H1 (cell line): ENCODE measurements at regions not wholly inside any gene's neighbourhood (a gene's known extent, or its start where the extent isn't known, plus 50 kb on each side); places are given as distances from the start of the nearest gene placed in this dataset.

Experiments
- CTCF ChIA-PET: fragments of 300-600 bp; sonication (Branson Sonifier 250); formaldehyde crosslinking; loops from one replicate; lab custom pipeline; 2021; ENCODE audit not compliant: partially characterized antibody; lab: Charles Lee
- POLR2A ChIA-PET: fragments of 300-600 bp; sonication (Branson Sonifier 250); formaldehyde crosslinking; loops from one replicate; lab custom pipeline; 2021; ENCODE audit warnings: inconsistent platforms; ENCODE audit not compliant: partially characterized antibody; lab: Charles Lee
- DNase-seq, 2 experiments: peaks; one replicate each; pipeline versions ENCODE4 v3.0.0 to v3.0.0-alpha.2; 2010 to 2022; ENCODE audit warnings: low spot score in 2 of 2, low read depth in 1 of 2, mixed read lengths in 1 of 2
- FAIRE-seq: peaks from 2 replicates; lab custom pipeline; 2011; peaks lifted over from hg19 to GRCh38; lab: Jason Lieb, UNC
- H2AFZ ChIP-seq: 2 replicates; pipeline ENCODE4 v1.8.1; 2012; ENCODE audit warnings: low read length, inconsistent platforms
- H2AK5ac ChIP-seq: 2 replicates; pipeline ENCODE4 v1.6.1; 2013; ENCODE audit warnings: low read depth, low read length
- H2BK120ac ChIP-seq: replicated peaks from 2 replicates; pipeline ENCODE3; 2013; ENCODE audit warnings: low read depth, low read length, inconsistent platforms
- H2BK12ac ChIP-seq: 2 replicates; pipeline ENCODE4 v1.6.1; 2013; ENCODE audit warnings: low read depth, low read length
- H2BK15ac ChIP-seq: 2 replicates; pipeline ENCODE4 v1.6.1; 2013; ENCODE audit warnings: low read length
- H2BK20ac ChIP-seq: 2 replicates; pipeline ENCODE4 v1.6.1; 2013; ENCODE audit warnings: low read length
- H2BK5ac ChIP-seq: 2 replicates; pipeline ENCODE4 v1.6.1; 2013; ENCODE audit warnings: low read depth, low read length
- H3K14ac ChIP-seq: 2 replicates; pipeline ENCODE4 v1.6.1; 2013; ENCODE audit warnings: inconsistent platforms; ENCODE audit not compliant: insufficient read length
- H3K18ac ChIP-seq: 2 replicates; pipeline ENCODE4 v1.6.1; 2013; ENCODE audit warnings: low read length; ENCODE audit errors: extremely low read depth
- H3K23ac ChIP-seq: 2 replicates; pipeline ENCODE4 v1.6.1; 2013; ENCODE audit warnings: inconsistent platforms; ENCODE audit not compliant: insufficient read length
- H3K23me2 ChIP-seq: 2 replicates; pipeline ENCODE4 v1.6.1; 2013; ENCODE audit warnings: low read depth, low read length
- H3K27ac ChIP-seq: 2 replicates; pipeline ENCODE4 v1.6.1; 2011; ENCODE audit warnings: low read depth, low read length, inconsistent platforms
- H3K27me3 ChIP-seq, 4 experiments: replicated peaks in 1 of 4; 1 replicate in 1 of 4; 2 replicates in 3 of 4; pipeline versions ENCODE4 v1.6.1 to v1.8.1; 2011 to 2013; ENCODE audit warnings: low read length in 3 of 4, mild to moderate bottlenecking in 3 of 4, inconsistent platforms in 2 of 4, mixed read lengths in 2 of 4, moderate library complexity in 1 of 4; ENCODE audit not compliant: control insufficient read depth in 3 of 4, insufficient read depth in 3 of 4; ENCODE audit errors: extremely low read depth in 1 of 4
- H3K36me3 ChIP-seq, 4 experiments: 2 replicates each; pipeline versions ENCODE4 v1.6.1 to v1.8.1; 2011 to 2013; ENCODE audit warnings: mild to moderate bottlenecking in 4 of 4, low read length in 3 of 4, moderate library complexity in 2 of 4, control low read depth in 1 of 4, inconsistent platforms in 1 of 4; ENCODE audit not compliant: insufficient read depth in 4 of 4, control insufficient read depth in 2 of 4
- H3K4ac ChIP-seq: replicated peaks from 2 replicates; pipeline ENCODE3; 2013; ENCODE audit warnings: low read length, low read depth, mixed read lengths, inconsistent platforms; ENCODE audit not compliant: insufficient read length
- H3K4me1 ChIP-seq, 4 experiments: replicated peaks in 1 of 4; 1 replicate in 1 of 4; 2 replicates in 3 of 4; pipeline versions ENCODE4 v1.6.1 to v1.8.1; 2011 to 2013; ENCODE audit warnings: low read length in 3 of 4, inconsistent platforms in 2 of 4, mixed read lengths in 1 of 4; ENCODE audit not compliant: insufficient read depth in 4 of 4, control insufficient read depth in 3 of 4
- H3K4me2 ChIP-seq, 2 experiments: 2 replicates each; pipeline versions ENCODE4 v1.6.1 to v1.8.1; 2011 to 2013; ENCODE audit warnings: low read depth in 2 of 2, low read length in 2 of 2, control low read depth in 1 of 2, inconsistent platforms in 1 of 2, mild to moderate bottlenecking in 1 of 2; ENCODE audit not compliant: insufficient read depth in 1 of 2
- H3K4me3 ChIP-seq, 4 experiments: fragments of 200-600, 300-600 bp in 1 of 4; sonication (generic), shearing (Covaris generic), sonication (Bioruptor Twin) in 1 of 4; 2 replicates each; pipeline versions ENCODE4 v1.5.1 to v1.8.1; 2011 to 2016; ENCODE audit warnings: low read length in 4 of 4, low read depth in 3 of 4, control low read depth in 2 of 4, inconsistent platforms in 2 of 4, mild to moderate bottlenecking in 2 of 4, mixed read lengths in 1 of 4, moderate library complexity in 1 of 4; ENCODE audit not compliant: insufficient read depth in 2 of 4; ENCODE audit errors: extremely low read depth in 1 of 4
- H3K56ac ChIP-seq: replicated peaks from 2 replicates; pipeline ENCODE3; 2013; ENCODE audit warnings: low read depth, mild to moderate bottlenecking, mixed read lengths, low read length, inconsistent platforms; ENCODE audit not compliant: insufficient read length
- H3K79me1 ChIP-seq: 2 replicates; pipeline ENCODE4 v1.6.1; 2013; ENCODE audit warnings: low read depth, low read length, control low read depth
- H3K79me2 ChIP-seq, 2 experiments: 2 replicates each; pipeline versions ENCODE4 v1.6.1 to v1.8.1; 2012 to 2013; ENCODE audit warnings: low read length in 2 of 2, mild to moderate bottlenecking in 2 of 2, inconsistent platforms in 1 of 2; ENCODE audit not compliant: insufficient read depth in 2 of 2, control insufficient read depth in 1 of 2
- H3K9ac ChIP-seq, 4 experiments: replicated peaks in 1 of 4; 1 replicate in 1 of 4; 2 replicates in 3 of 4; pipeline versions ENCODE4 v1.6.1 to v1.8.1; 2011 to 2013; ENCODE audit warnings: low read depth in 3 of 4, low read length in 3 of 4, control low read depth in 2 of 4, mild to moderate bottlenecking in 2 of 4, moderate library complexity in 2 of 4, inconsistent platforms in 1 of 4; ENCODE audit errors: extremely low read depth in 1 of 4
- H3K9me3 ChIP-seq, 2 experiments: 2 replicates each; pipeline versions ENCODE4 v1.6.1 to v1.8.1; 2012 to 2013; ENCODE audit warnings: mild to moderate bottlenecking in 2 of 2, moderate library complexity in 2 of 2, control low read depth in 1 of 2, inconsistent platforms in 1 of 2, low read depth in 1 of 2, low read length in 1 of 2, mixed read lengths in 1 of 2; ENCODE audit not compliant: insufficient read depth in 2 of 2
- H4K20me1 ChIP-seq, 2 experiments: replicated peaks in 1 of 2; 2 replicates each; pipeline versions ENCODE3 to v1.8.1; 2011 to 2013; ENCODE audit warnings: inconsistent platforms in 2 of 2, low read length in 2 of 2, mild to moderate bottlenecking in 1 of 2; ENCODE audit not compliant: insufficient read depth in 2 of 2, control insufficient read depth in 1 of 2
- H4K5ac ChIP-seq: 2 replicates; pipeline ENCODE4 v1.6.1; 2013; ENCODE audit warnings: low read length, low read depth, mixed read lengths, inconsistent platforms; ENCODE audit not compliant: insufficient read length
- H4K8ac ChIP-seq: 2 replicates; pipeline ENCODE4 v1.8.0; 2013; ENCODE audit warnings: mild to moderate bottlenecking, moderate library complexity, low read length, inconsistent platforms; ENCODE audit not compliant: insufficient read depth; ENCODE audit errors: extremely low read depth
- H4K91ac ChIP-seq: replicated peaks from 2 replicates; pipeline ENCODE3; 2013; ENCODE audit warnings: low read length, mixed read lengths, inconsistent platforms; ENCODE audit not compliant: insufficient read length
- CHD1 ChIP-seq: IDR thresholded peaks from 2 replicates; pipeline ENCODE4 v1.6.1; 2012; ENCODE audit warnings: low read depth, low read length, improper control_type of control experiment
- GTF2F1 ChIP-seq: IDR thresholded peaks from 2 replicates; pipeline ENCODE4 v1.6.1; 2012; ENCODE audit warnings: low read depth, low read length, improper control_type of control experiment, borderline replicate concordance
- HDAC6 ChIP-seq: IDR thresholded peaks from one replicate; pipeline ENCODE4 v1.7.1; 2012; ENCODE audit warnings: low read depth, mild to moderate bottlenecking, inconsistent platforms, low read length, moderate library complexity
- NANOG ChIP-seq: IDR thresholded peaks from 2 replicates; pipeline ENCODE4 v1.6.1; 2011; ENCODE audit warnings: low read length, low read depth, mild to moderate bottlenecking, inconsistent platforms; ENCODE audit not compliant: insufficient read depth, poor library complexity, severe bottlenecking
- PHF8 ChIP-seq: fragments of 200-600 bp; sonication (generic); conservative IDR thresholded peaks from 2 replicates; pipeline ENCODE4 v1.7.1; 2012; ENCODE audit warnings: low read depth, mild to moderate bottlenecking, inconsistent platforms, low read length, moderate library complexity
- POLR2A ChIP-seq, 2 experiments: IDR thresholded peaks; 1 replicate in 1 of 2; 2 replicates in 1 of 2; pipeline ENCODE4 v1.6.1; 2011; ENCODE audit warnings: low read depth in 2 of 2, low read length in 2 of 2, mild to moderate bottlenecking in 2 of 2; ENCODE audit errors: control extremely low read depth in 1 of 2
- RNF2 ChIP-seq: fragments of 200-900, 300-1000 bp; sonication (generic); IDR thresholded peaks from 2 replicates; pipeline ENCODE4 v1.7.1; 2016; ENCODE audit warnings: borderline replicate concordance, low read depth, mild to moderate bottlenecking, antibody characterized with exemption, low read length; ENCODE audit not compliant: poor library complexity, severe bottlenecking; ENCODE audit errors: missing control alignments
- SAP30 ChIP-seq: fragments of 300-600 bp; sonication (generic); IDR thresholded peaks from 2 replicates; pipeline ENCODE4 v1.7.1; 2012; ENCODE audit warnings: low read length, moderate library complexity, mild to moderate bottlenecking, inconsistent platforms; ENCODE audit not compliant: insufficient read depth, insufficient replicate concordance
- TAF7 ChIP-seq: optimal IDR thresholded peaks from 2 replicates; pipeline ENCODE3; 2011; ENCODE audit warnings: low read depth, mild to moderate bottlenecking, inconsistent platforms, low read length, moderate library complexity, borderline replicate concordance
- ZNF274 ChIP-seq: IDR thresholded peaks from 2 replicates; pipeline ENCODE4 v1.7.0; 2012; ENCODE audit warnings: low read length, borderline replicate concordance; ENCODE audit errors: extremely low read depth
- WGBS, 2 experiments: shearing (Covaris generic) in 1 of 2; methylation state at CpG; one replicate each; pipeline versions ENCODE4 v1.1.6 to v1.1.7; 2013 to 2015; ENCODE audit warnings: low lambda C conversion rate in 2 of 2, mixed read lengths in 2 of 2, inconsistent platforms in 1 of 2, low coverage in 1 of 2, missing lambda C conversion rate in 1 of 2; ENCODE audit not compliant: insufficient replicate concordance in 2 of 2, insufficient coverage in 1 of 2, insufficient read length in 1 of 2; ENCODE audit errors: extremely low coverage in 1 of 2, missing lambda C conversion rate in 1 of 2; 5-methylcytosine and 5-hydroxymethylcytosine counted together

- H3K4me2 ChIP-seq = peak overlapping the region; percentile 67 to 85
- ChIA-PET POLR2A (interaction anchor here (0.6 to 1.0 kb wide), 3 partner anchors 12 to 89 kb away, joined by 3 to 5 read pairs (median 3); partner anchors contain the start of gene ARID1B), CTCF (interaction anchor here (1.5 kb wide), 1 partner anchor 32 kb away, joined by 3 read pairs; no protein-coding TSS in a partner anchor)
- H2AK5ac ChIP-seq = no peak overlapping the region
- peak overlapping the region; percentile 9; the same call in 1 of the 2 replicates for H3K18ac ChIP-seq
- H4K20me1 ChIP-seq = no peaks in the 10 kb centered on the region
- peak overlapping the region; percentile 63 for H2AFZ ChIP-seq
- H3K4me3 ChIP-seq = peak overlapping the region; percentile 69 to 81 (median 74)
- 0 out of 2 replicates have a peak overlapping the region, but pooled peaks have one; percentile 39 for H4K8ac ChIP-seq
- H2BK20ac ChIP-seq = peak overlapping the region; percentile 67; the same call in 1 of the 2 replicates
- no peak overlapping the region for H3K23ac ChIP-seq
- no peaks in the 10 kb centered on the region; a peak in 1 of 7 replicates for H3K27me3 ChIP-seq
- H2BK120ac ChIP-seq = no peak overlapping the region
- H2BK5ac ChIP-seq = peak overlapping the region; percentile 31; the same call in 1 of the 2 replicates
- H4K5ac ChIP-seq = peak overlapping the region; percentile 33
- H3K9ac ChIP-seq = peak overlapping the region in 1 of 4 experiments; percentile 53; a peak in 2 of 7 replicates
- no peak overlapping the region for H4K91ac ChIP-seq
- no peak overlapping the region for H3K14ac ChIP-seq
- FAIRE-seq (peak; percentile 60), DNase-seq (peak in 1 of 2 experiments; percentile 61)
- 8% methylated on average over 22 of the region's 22 CpGs; no CpG with 5 or more reads in 1 of the 2 experiments for WGBS, 2 experiments
- no peak overlapping the region; the same call in 1 of the 2 replicates for H2BK12ac ChIP-seq
- peaks cover 2 to 8% (median 5%) of the 10 kb centered on the region in 4 experiments; a peak in 6 of 7 replicates for H3K4me1 ChIP-seq
- no peak overlapping the region for H2BK15ac ChIP-seq
- no peak overlapping the region for H3K56ac ChIP-seq
- no peaks in the 10 kb centered on the region for H3K9me3 ChIP-seq
- peaks cover 2% of the 10 kb centered on the region; the same call in 1 of the 2 replicates for H3K23me2 ChIP-seq
- no peaks in the 10 kb centered on the region for H3K79me2 ChIP-seq
- no peak overlapping the region for H3K4ac ChIP-seq
- no peaks in the 10 kb centered on the region for H3K79me1 ChIP-seq
- H3K27ac ChIP-seq = no peak overlapping the region
- H3K36me3 ChIP-seq = no peaks in the 10 kb centered on the region
- no peak for TF ChIP-seq NANOG
- no peak for TF ChIP-seq RNF2
- no peak for TF ChIP-seq HDAC6
- TF ChIP-seq GTF2F1 = no peak
- TF ChIP-seq ZNF274 = no peak
- TF ChIP-seq CHD1 = no peak
- TF ChIP-seq SAP30 = peak; percentile 35
- TF ChIP-seq POLR2A (IDR thresholded peaks at IDR 0.05; ENCODE audit: control extremely low read depth in 1 of 2, low read depth in 2 of 2, low read length in 2 of 2) = no peak
- no peak for TF ChIP-seq TAF7
- TF ChIP-seq PHF8 = no peak
Observed at GRCh38 chr6:156687789-156688619, 89.2 kb upstream of the ARID1B start.
